GM04503 (cell line): ENCODE measurements at regions not wholly inside any gene's neighbourhood (a gene's known extent, or its start where the extent isn't known, plus 50 kb on each side); places are given as distances from the start of the nearest gene placed in this dataset.
"Not testable (repeated sequence)": the region's sequence is repeated elsewhere in the genome, so short reads cannot be mapped to it uniquely, and the experiment has no call there.

Experiments
- DNase-seq: peaks from one replicate; pipeline ENCODE4 v3.0.0-alpha.2; 2012; ENCODE audit warnings: low read depth

- no peak for DNase-seq
Observed at GRCh38 chr2:208608122-208608835, 201.7 kb downstream of the PTH2R start.

GRCh38 chr2:208609166-208609804 lies 202.7 kb downstream of the PTH2R start:
- no peak for DNase-seq

- DNase-seq = not testable (repeated sequence)
Observed at GRCh38 chr2:208615675-208616074, 209.1 kb downstream of the PTH2R start.

DNA sequence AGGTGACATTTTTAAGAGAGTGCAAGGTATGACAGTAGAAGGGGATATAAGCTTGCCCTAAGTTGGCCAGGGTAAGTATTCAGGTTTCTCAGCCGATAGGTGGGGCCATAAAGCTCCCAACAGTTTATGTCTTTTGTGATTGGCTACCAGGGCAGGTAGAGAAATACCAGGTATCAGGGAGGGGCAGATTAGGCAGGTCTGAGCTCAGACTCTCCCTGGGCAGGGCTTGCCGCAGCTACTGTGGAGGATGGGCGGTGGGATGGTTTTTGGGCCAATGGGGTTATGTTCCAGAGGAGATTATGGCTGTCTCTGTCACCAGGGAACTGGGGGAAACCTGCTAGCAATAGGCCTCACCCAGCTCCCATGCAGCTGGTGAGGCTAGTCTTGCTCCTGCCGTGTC lies 211.6 kb downstream of the PTH2R start:
- no peak for DNase-seq

GRCh38 chr2:208619993-208620392 lies 213.4 kb downstream of the PTH2R start:
- DNase-seq = no peak

- no peak for DNase-seq
Observed at GRCh38 chr2:208620487-208620978, 213.9 kb downstream of the PTH2R start.

GRCh38 chr2:208627110-208627884 lies 220.7 kb downstream of the PTH2R start:
- no peak for DNase-seq

DNA sequence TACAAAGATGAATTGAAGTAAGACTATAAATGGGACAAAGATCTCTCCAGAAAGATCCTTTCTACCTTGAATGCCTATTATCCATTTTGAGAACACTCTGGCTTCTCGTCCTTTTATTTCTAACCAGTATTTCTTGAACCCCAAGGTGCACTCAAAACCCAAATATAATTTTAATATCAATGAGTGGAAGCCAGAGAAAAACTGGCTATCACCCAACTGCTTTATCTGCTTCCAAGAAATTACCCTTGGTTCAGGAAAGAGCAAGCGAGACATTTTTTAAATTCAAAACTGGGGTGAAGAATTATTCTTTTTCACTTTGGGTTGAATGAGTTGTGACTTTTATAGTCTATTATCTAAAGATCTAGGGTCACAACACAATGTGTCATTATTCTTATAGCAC lies 221.3 kb downstream of the PTH2R start:
- no peak for DNase-seq

DNA sequence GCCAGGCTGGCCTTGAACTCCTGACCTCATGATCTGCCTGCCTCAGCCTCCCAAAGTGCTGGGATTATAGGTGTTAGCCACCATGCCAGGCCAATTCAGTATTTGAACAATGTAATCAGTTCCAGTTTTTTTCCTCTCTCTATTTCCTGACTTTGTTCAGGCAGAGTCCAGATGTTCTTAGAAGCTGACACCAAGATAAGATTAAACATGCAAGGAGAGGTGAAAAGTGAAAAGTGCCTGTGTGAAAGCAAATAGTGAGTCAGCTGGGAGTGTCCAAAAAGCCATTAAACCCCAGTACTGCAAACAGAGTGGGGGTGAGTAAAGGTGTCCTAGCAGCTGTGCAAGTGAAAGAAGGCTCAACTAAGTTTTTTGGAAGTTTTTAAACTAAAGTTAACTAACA lies 231.5 kb downstream of the PTH2R start:
- no peak for DNase-seq

DNA sequence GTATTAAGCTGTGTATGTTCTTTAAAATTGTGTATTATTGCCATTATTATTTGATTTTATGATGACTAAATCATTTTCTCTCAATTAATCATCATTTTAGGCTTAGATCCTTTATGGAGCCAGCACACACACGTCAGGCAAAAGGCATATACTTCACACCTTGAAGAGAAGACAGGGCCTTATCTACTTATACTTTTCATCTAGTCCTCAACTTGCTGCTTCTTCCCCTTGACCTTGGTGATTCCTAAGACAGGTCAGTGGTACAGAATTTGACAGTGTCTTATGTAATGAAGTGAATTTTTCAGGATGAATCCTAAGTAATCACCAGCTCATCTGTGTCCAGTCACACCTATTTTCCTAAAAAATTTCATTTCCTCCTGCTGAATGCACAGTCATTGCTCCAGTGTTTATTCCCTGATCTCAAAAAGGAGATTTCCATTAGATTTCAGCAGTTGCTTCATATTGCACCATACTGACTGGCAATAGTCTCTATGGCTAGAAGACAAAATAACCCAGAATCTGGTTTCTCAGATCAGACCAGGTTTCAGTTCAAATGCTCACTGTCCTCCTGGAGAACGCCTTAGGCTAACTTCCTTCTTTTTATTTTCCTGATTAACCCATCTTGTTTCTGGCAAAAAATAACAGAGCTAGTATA lies 235.7 kb downstream of the PTH2R start:
- DNase-seq = no peak

DNA sequence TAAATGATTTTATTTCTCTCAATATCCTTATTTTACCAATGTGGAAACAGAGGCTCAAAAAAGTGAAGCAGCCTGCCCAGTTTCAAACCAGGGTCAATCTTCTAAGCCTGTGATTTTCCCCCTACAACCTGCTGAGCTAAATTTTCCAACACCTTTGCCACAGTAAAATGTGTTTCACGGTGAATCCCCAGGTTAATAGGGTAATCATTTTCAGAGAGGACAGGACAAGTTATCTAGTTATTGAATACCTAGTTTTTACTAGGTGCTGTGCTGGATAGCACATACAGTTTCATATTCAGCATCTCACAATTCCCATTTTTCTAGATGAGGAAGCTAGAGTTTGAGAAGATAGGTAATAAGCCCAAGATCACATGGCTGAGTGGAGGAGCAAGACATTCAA lies 236.6 kb downstream of the PTH2R start:
- DNase-seq = no peak

DNA sequence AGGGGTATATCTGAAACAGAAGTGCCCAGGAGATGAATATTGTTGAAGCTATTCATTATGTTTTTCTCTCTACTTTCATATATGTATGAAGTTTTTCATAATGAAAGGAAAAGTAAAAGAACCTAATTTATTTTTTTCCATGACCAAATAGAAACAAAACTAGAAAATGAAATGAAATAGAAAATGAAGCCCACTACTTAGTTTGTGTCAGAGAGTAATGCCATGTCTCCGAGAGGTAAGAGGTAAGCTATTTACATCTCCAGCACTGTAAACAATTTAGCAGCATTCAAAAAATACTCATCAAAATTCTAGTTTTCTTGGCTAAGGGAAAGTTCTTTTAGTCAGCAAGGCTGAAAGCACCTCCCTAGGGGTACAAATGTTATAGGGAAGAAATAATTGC lies 238.6 kb downstream of the PTH2R start:
- no peak for DNase-seq

DNA sequence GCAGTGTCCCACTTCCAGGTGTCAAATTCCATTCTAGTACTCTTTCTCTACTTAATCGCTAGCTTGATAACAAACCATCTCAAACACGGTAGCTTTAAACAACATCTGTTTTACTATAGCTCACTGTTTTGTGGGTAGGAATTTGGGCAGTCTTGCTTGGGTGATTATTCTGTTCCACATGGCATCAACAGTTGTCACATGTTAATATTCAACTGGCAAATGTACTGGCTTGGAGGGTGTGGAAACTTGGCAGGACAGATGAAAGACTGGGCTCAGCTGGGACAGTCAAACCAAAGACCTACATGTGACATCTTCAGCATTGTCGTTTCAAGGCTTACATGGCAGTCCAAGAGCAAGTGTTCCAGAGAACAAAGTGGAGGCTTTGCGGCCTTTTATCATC lies 241.8 kb downstream of the PTH2R start:
- no peak for DNase-seq

DNA sequence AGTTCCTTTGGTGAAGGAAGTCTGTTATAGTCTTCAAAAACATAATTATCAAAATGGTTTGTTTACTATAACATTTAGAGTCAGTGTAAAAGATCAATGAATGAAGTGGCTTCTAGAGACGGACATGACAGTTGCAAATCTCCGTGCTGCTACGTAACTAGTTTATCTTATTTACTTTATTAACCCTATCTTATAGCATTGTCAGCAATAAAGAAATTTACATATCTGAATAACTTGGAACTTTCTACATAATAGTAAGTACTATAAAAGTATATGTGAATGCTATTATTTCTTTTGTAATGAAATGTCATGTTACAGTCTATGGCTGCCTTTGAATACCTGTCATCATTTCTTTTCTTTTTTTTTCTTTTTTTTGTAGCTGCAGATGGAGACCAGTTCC lies 246.8 kb downstream of the PTH2R start:
- DNase-seq = no peak

GRCh38 chr2:208654056-208654455 lies 247.5 kb downstream of the PTH2R start:
- no peak for DNase-seq

GRCh38 chr2:208657468-208657867 lies 250.9 kb downstream of the PTH2R start:
- no peak for DNase-seq

GRCh38 chr2:208669394-208669793 lies 262.8 kb downstream of the PTH2R start:
- DNase-seq = no peak

- no peak for DNase-seq
Observed at GRCh38 chr2:208671284-208671683, 264.7 kb downstream of the PTH2R start.

DNA sequence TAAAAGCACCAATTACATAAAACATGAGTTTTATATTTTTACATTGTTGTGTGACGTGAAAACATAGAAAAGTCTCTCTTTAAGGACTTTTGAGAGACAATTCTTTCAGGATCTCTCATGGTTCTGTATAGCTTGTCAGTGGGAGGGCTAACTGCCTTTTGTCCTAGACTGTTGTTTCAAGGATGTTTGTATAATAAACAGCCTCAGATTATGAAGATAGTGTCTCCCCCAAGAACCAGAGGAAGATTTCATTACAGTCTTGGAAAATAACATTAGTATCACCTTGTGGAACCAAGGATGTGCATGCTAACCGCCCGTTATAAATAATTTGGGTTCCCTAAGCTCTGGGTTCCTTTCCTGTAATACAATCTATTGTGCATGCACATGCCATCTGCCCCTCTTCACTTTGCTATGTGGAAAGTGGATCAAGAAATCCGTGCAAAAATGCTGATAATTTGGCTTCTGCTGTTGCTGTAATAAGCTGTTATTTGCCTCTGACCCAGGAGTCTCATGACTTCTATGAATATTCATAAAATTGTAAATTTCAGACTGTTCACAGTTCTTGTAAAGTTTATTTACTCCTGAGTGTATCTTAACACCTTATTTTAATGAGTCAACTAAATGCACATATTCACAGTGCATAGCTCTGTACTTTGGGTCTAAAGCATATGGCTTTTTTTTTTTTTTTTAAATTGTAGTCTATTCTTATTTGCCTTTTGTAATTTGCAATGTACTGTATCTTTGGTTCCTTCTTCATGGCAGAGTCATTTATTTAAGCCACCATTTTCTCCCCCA lies 265.5 kb downstream of the PTH2R start:
- no peak for DNase-seq

DNA sequence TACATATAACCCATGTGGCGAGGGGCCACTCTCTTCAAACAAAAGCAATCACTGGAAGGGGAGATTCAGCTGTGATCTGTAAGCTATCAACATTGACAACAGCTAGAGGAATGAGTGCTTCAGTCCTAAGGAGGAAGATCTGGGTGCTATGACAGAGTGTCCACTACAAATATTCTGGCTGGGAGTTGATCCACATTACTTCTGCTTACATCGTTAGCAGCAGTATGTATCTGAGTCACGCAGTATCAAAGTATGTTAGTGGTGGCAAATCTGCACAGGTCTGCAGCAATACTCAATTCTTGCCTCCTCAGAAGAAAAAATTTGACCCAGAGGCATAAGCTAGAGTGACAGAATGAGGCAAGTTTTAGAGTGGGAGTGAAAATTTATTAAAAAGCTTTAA lies 267.0 kb downstream of the PTH2R start:
- DNase-seq = no peak

- no peak for DNase-seq
Observed at GRCh38 chr2:208674919-208675318, 268.3 kb downstream of the PTH2R start.

GRCh38 chr2:208685929-208686328 lies 279.3 kb downstream of the PTH2R start:
- not testable (repeated sequence) for DNase-seq
